Progenitor cell of endocrine pancreas (in vitro differentiated cells): ENCODE measurements at regions not wholly inside any gene's neighbourhood (a gene's known extent, or its start where the extent isn't known, plus 50 kb on each side); places are given as distances from the start of the nearest gene placed in this dataset.

Experiments
- DNase-seq: peaks from one replicate; pipeline ENCODE4 v3.0.0; 2021; ENCODE audit warnings: low spot score; ENCODE audit not compliant: unreplicated experiment
- H3K27ac Mint-ChIP-seq: 2 replicates; pipeline ENCODE4 v1.8.0; 2021; ENCODE audit warnings: mild to moderate bottlenecking, moderate library complexity, mixed read lengths
- H3K27me3 Mint-ChIP-seq: 2 replicates; pipeline ENCODE4 v1.8.0; 2021; ENCODE audit warnings: mixed read lengths
- H3K36me3 Mint-ChIP-seq: 2 replicates; pipeline ENCODE4 v1.8.0; 2022; ENCODE audit warnings: mixed read lengths; ENCODE audit not compliant: insufficient read depth
- H3K4me1 Mint-ChIP-seq: 2 replicates; pipeline ENCODE4 v1.8.0; 2021; ENCODE audit warnings: low read depth, mixed read lengths
- H3K4me3 Mint-ChIP-seq: 2 replicates; pipeline ENCODE4 v1.8.0; 2021; ENCODE audit warnings: low read depth, mild to moderate bottlenecking, moderate library complexity, mixed read lengths
- H3K9me3 Mint-ChIP-seq: 2 replicates; pipeline ENCODE4 v1.8.0; 2021; ENCODE audit warnings: low read depth, mixed read lengths
- CTCF ChIP-seq: fragments of 200-600 bp; sonication (generic); IDR thresholded peaks from one replicate; pipeline ENCODE4 v1.5.0; 2021; ENCODE audit warnings: antibody characterized with exemption, mild to moderate bottlenecking; ENCODE audit not compliant: unreplicated experiment

- Mint-ChIP-seq H3K4me3 (no peak overlapping the region), H3K27me3 (no peaks in the 10 kb centered on the region), H3K9me3 (peaks cover 7% of the 10 kb centered on the region), H3K4me1 (no peaks in the 10 kb centered on the region), H3K36me3 (no peaks in the 10 kb centered on the region), H3K27ac (no peak overlapping the region)
- no peak for TF ChIP-seq CTCF
- no peak for DNase-seq
Observed at GRCh38 chrX:42273387-42273786, 350.0 kb upstream of the CASK start.

- Mint-ChIP-seq H3K4me3 (no peak overlapping the region), H3K27ac (no peak overlapping the region), H3K36me3 (no peaks in the 10 kb centered on the region), H3K9me3 (peaks cover 12% of the 10 kb centered on the region), H3K4me1 (no peaks in the 10 kb centered on the region), H3K27me3 (no peaks in the 10 kb centered on the region)
- TF ChIP-seq CTCF, result no peak
- no peak for DNase-seq
Observed at GRCh38 chrX:42269186-42269585, 345.8 kb upstream of the CASK start.

- no peak for DNase-seq
- H3K9me3 Mint-ChIP-seq, result peaks cover 61% of the 10 kb centered on the region
- H3K27me3 Mint-ChIP-seq, result no peaks in the 10 kb centered on the region
- no peak for TF ChIP-seq CTCF
- H3K36me3 Mint-ChIP-seq, result no peaks in the 10 kb centered on the region
- no peak overlapping the region for H3K4me3 Mint-ChIP-seq
- H3K4me1 Mint-ChIP-seq, result no peaks in the 10 kb centered on the region
- no peak overlapping the region for H3K27ac Mint-ChIP-seq
Observed at GRCh38 chrX:42260854-42261253, 337.5 kb upstream of the CASK start.

DNA sequence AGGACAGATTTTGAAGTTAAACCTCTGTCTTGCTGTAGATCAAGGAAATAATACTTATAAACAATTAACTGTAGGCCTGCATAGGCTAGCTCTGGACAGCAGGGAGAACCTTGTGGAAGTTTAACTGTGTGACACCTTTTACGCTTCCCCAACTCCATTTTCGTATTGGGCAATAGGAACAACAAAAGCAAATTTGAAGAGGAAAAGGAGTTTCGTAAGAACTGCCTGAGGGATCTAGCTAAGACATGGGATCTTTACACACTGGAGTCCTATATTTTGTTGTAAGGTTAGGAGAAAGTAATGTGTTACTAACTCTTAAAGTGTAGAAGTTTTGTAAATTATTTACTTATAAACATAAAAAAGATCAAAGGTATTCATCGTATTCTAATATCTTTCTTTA, 324.9 kb upstream of the CASK start:
- no peak for TF ChIP-seq CTCF
- Mint-ChIP-seq H3K9me3 (peaks cover 11% of the 10 kb centered on the region), H3K4me1 (peaks cover 8% of the 10 kb centered on the region), H3K4me3 (no peak overlapping the region), H3K27ac (no peak overlapping the region), H3K27me3 (no peaks in the 10 kb centered on the region), H3K36me3 (no peaks in the 10 kb centered on the region)
- DNase-seq, result no peak

DNA sequence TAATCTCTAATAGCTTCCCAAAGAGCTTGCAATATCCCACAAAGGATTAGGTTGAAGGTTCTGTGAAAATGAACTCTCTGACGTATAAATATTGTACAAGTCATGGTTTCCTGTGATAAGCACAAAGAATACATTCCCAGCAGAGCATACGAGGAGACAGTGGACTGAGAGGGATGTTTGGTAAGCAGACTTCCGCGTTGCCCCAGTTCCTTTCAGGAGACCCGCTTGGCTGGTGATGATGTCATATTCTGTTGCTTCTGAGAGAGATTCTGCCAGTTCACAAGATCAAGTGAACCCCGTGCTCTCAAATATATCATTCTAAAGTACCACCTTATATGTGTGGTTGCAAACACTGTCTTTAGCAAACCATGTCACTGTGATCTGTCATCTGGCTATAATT, 323.9 kb upstream of the CASK start:
- peak overlapping the region; percentile 63 for H3K27ac Mint-ChIP-seq
- H3K4me3 Mint-ChIP-seq, result no peak overlapping the region
- no peak for DNase-seq
- no peaks in the 10 kb centered on the region for H3K36me3 Mint-ChIP-seq
- no peaks in the 10 kb centered on the region for H3K27me3 Mint-ChIP-seq
- H3K9me3 Mint-ChIP-seq, result peaks cover 7% of the 10 kb centered on the region
- H3K4me1 Mint-ChIP-seq, result peaks cover 8% of the 10 kb centered on the region
- TF ChIP-seq CTCF, result no peak
